Neural cell (in vitro differentiated cells): ENCODE measurements at regions not wholly inside any gene's neighbourhood (a gene's known extent, or its start where the extent isn't known, plus 50 kb on each side); places are given as distances from the start of the nearest gene placed in this dataset.

ENCODE experiments used
- H2AFZ ChIP-seq: fragments of 200-600, 300-800 bp; sonication (generic), shearing (Covaris generic); 2 replicates; pipeline ENCODE4 v1.6.0; 2014; ENCODE audit warnings: low read depth, mild to moderate bottlenecking, antibody characterized with exemption, low read length, moderate library complexity
- H3F3A ChIP-seq: fragments of 200-600 bp; shearing (Covaris generic); 2 replicates; pipeline ENCODE4 v1.6.1; 2016; ENCODE audit warnings: mild to moderate bottlenecking, moderate library complexity, mixed read lengths, antibody characterized with exemption, low read length; ENCODE audit not compliant: insufficient read depth, poor library complexity, severe bottlenecking
- H3K27ac ChIP-seq: fragments of 200-600, 300-800 bp; sonication (generic), shearing (Covaris generic); 2 replicates; pipeline ENCODE4 v1.5.1; 2014; ENCODE audit warnings: mild to moderate bottlenecking, low read length, moderate library complexity
- H3K27me3 ChIP-seq: fragments of 300-800, 200-600 bp; sonication (generic), shearing (Covaris generic); 2 replicates; pipeline ENCODE4 v1.6.0; 2014; ENCODE audit warnings: mild to moderate bottlenecking, low read depth, low read length, moderate library complexity; ENCODE audit not compliant: insufficient read depth
- H3K36me3 ChIP-seq: fragments of 300-800, 200-600 bp; sonication (generic), shearing (Covaris generic); 2 replicates; pipeline ENCODE4 v1.5.1; 2014; ENCODE audit warnings: mild to moderate bottlenecking, antibody characterized with exemption, low read length, moderate library complexity; ENCODE audit not compliant: insufficient read depth
- H3K4me2 ChIP-seq: fragments of 300-800, 200-600 bp; sonication (generic), shearing (Covaris generic); 2 replicates; pipeline ENCODE4 v1.6.0; 2014; ENCODE audit warnings: mild to moderate bottlenecking, low read length
- H3K4me3 ChIP-seq: fragments of 300-800, 200-600 bp; sonication (generic), shearing (Covaris generic); 2 replicates; pipeline ENCODE4 v1.5.1; 2014; ENCODE audit warnings: mild to moderate bottlenecking, low read length, moderate library complexity
- H3K79me2 ChIP-seq: fragments of 200-600 bp; shearing (Covaris generic); replicated peaks from 2 replicates; pipeline ENCODE4 v1.6.0; 2014; ENCODE audit warnings: mild to moderate bottlenecking, low read length, moderate library complexity; ENCODE audit not compliant: insufficient read depth
- H3K9ac ChIP-seq: fragments of 300-800, 200-600 bp; sonication (generic), shearing (Covaris generic); 2 replicates; pipeline ENCODE4 v1.6.1; 2016; ENCODE audit warnings: mild to moderate bottlenecking, low read length, mixed read lengths
- H3K9me2 ChIP-seq: fragments of 200-600 bp; shearing (Covaris generic); 2 replicates; pipeline ENCODE4 v1.6.1; 2016; ENCODE audit warnings: mild to moderate bottlenecking, low read length, mixed read lengths; ENCODE audit not compliant: insufficient read depth
- H3K9me3 ChIP-seq: fragments of 200-600, 300-800 bp; sonication (generic), shearing (Covaris generic); 2 replicates; pipeline ENCODE4 v1.6.1; 2016; ENCODE audit warnings: mild to moderate bottlenecking, mixed run types, low read length, moderate library complexity, mixed read lengths
- H4K20me1 ChIP-seq: fragments of 200-600 bp; shearing (Covaris generic); 2 replicates; pipeline ENCODE4 v1.6.1; 2016; ENCODE audit warnings: mild to moderate bottlenecking, mixed run types; ENCODE audit not compliant: insufficient read depth
- EP300 ChIP-seq: fragments of 450-650 bp; conservative IDR thresholded peaks from 2 replicates; pipeline ENCODE4 v1.6.1; 2014; ENCODE audit warnings: antibody characterized with exemption, mild to moderate bottlenecking, moderate library complexity; ENCODE audit not compliant: poor library complexity, severe bottlenecking
- EZH2 ChIP-seq: fragments of 200-600, 300-800 bp; shearing (Covaris generic), sonication (generic); IDR thresholded peaks from 2 replicates; pipeline ENCODE4 v1.6.1; 2014; ENCODE audit warnings: antibody characterized with exemption, low read length, borderline replicate concordance, mild to moderate bottlenecking; ENCODE audit not compliant: insufficient read depth, poor library complexity, severe bottlenecking
- MXI1 ChIP-seq: fragments of 450-650 bp; conservative IDR thresholded peaks from 2 replicates; pipeline ENCODE4 v1.6.1; 2014; ENCODE audit warnings: antibody characterized with exemption, mild to moderate bottlenecking; ENCODE audit not compliant: poor library complexity, severe bottlenecking
- POLR2AphosphoS5 ChIP-seq: IDR thresholded peaks from 2 replicates; pipeline ENCODE4 v1.6.1; 2012
- RAD21 ChIP-seq: fragments of 450-650 bp; conservative IDR thresholded peaks from 2 replicates; pipeline ENCODE4 v1.6.1; 2014; ENCODE audit warnings: antibody characterized with exemption, mild to moderate bottlenecking, moderate library complexity
- SMC3 ChIP-seq: fragments of 450-650 bp; conservative IDR thresholded peaks from 2 replicates; pipeline ENCODE4 v1.6.1; 2014; ENCODE audit warnings: antibody characterized with exemption, mild to moderate bottlenecking, moderate library complexity; ENCODE audit not compliant: poor library complexity
- TAF1 ChIP-seq: IDR thresholded peaks from 2 replicates; pipeline ENCODE4 v1.6.1; 2012; ENCODE audit warnings: low read depth
- TF ChIP-seq, protein P1 (sequence below): fragments of 450-650 bp; IDR thresholded peaks from 2 replicates; pipeline ENCODE4 v1.5.1; 2014; ENCODE audit warnings: antibody characterized with exemption, mild to moderate bottlenecking, moderate library complexity; ENCODE audit not compliant: poor library complexity, severe bottlenecking
- TF ChIP-seq, protein P2 (sequence below): IDR thresholded peaks from 2 replicates; pipeline ENCODE4 v1.6.1; 2012; ENCODE audit warnings: borderline replicate concordance

DNA sequence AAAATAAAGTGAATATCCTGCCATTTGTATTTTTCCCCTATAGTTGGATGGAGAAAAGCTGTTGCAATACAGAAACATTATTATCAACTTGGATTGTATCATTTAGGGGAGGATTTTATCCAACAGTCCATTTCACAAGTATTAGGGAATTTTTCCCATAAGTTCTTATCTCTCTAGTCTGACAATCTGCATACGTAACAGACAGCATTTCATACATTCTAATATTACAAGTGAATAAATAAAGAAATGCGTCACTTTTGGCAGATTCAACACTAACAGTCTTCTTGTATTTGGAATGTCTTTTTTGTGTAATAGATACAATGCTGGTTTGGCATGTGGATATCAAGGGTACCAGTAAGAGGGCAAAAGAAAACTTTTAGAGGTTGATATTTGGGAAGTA lies 795.3 kb upstream of the ARRDC4 start:
- Histone ChIP-seq H3K4me2 (no peak overlapping the region), H3K9me2 (no peaks in the 10 kb centered on the region), H4K20me1 (no peaks in the 10 kb centered on the region), H3K79me2 (no peaks in the 10 kb centered on the region), H3K27me3 (no peaks in the 10 kb centered on the region), H3K4me3 (no peak overlapping the region), H3K36me3 (no peaks in the 10 kb centered on the region), H3K9me3 (no peaks in the 10 kb centered on the region), H3K27ac (no peak overlapping the region), H3K9ac (no peak overlapping the region), H2AFZ (no peak overlapping the region), H3F3A (no peaks in the 10 kb centered on the region)
- TF ChIP-seq SMC3 (no peak), MXI1 (no peak), RAD21 (no peak), TAF1 (no peak), EZH2 (no peak), POLR2AphosphoS5 (no peak), EP300 (no peak)
- TF ChIP-seq, protein P1, sequence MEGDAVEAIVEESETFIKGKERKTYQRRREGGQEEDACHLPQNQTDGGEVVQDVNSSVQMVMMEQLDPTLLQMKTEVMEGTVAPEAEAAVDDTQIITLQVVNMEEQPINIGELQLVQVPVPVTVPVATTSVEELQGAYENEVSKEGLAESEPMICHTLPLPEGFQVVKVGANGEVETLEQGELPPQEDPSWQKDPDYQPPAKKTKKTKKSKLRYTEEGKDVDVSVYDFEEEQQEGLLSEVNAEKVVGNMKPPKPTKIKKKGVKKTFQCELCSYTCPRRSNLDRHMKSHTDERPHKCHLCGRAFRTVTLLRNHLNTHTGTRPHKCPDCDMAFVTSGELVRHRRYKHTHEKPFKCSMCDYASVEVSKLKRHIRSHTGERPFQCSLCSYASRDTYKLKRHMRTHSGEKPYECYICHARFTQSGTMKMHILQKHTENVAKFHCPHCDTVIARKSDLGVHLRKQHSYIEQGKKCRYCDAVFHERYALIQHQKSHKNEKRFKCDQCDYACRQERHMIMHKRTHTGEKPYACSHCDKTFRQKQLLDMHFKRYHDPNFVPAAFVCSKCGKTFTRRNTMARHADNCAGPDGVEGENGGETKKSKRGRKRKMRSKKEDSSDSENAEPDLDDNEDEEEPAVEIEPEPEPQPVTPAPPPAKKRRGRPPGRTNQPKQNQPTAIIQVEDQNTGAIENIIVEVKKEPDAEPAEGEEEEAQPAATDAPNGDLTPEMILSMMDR, result no peak
- TF ChIP-seq, protein P2, sequence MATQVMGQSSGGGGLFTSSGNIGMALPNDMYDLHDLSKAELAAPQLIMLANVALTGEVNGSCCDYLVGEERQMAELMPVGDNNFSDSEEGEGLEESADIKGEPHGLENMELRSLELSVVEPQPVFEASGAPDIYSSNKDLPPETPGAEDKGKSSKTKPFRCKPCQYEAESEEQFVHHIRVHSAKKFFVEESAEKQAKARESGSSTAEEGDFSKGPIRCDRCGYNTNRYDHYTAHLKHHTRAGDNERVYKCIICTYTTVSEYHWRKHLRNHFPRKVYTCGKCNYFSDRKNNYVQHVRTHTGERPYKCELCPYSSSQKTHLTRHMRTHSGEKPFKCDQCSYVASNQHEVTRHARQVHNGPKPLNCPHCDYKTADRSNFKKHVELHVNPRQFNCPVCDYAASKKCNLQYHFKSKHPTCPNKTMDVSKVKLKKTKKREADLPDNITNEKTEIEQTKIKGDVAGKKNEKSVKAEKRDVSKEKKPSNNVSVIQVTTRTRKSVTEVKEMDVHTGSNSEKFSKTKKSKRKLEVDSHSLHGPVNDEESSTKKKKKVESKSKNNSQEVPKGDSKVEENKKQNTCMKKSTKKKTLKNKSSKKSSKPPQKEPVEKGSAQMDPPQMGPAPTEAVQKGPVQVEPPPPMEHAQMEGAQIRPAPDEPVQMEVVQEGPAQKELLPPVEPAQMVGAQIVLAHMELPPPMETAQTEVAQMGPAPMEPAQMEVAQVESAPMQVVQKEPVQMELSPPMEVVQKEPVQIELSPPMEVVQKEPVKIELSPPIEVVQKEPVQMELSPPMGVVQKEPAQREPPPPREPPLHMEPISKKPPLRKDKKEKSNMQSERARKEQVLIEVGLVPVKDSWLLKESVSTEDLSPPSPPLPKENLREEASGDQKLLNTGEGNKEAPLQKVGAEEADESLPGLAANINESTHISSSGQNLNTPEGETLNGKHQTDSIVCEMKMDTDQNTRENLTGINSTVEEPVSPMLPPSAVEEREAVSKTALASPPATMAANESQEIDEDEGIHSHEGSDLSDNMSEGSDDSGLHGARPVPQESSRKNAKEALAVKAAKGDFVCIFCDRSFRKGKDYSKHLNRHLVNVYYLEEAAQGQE, result no peak

DNA sequence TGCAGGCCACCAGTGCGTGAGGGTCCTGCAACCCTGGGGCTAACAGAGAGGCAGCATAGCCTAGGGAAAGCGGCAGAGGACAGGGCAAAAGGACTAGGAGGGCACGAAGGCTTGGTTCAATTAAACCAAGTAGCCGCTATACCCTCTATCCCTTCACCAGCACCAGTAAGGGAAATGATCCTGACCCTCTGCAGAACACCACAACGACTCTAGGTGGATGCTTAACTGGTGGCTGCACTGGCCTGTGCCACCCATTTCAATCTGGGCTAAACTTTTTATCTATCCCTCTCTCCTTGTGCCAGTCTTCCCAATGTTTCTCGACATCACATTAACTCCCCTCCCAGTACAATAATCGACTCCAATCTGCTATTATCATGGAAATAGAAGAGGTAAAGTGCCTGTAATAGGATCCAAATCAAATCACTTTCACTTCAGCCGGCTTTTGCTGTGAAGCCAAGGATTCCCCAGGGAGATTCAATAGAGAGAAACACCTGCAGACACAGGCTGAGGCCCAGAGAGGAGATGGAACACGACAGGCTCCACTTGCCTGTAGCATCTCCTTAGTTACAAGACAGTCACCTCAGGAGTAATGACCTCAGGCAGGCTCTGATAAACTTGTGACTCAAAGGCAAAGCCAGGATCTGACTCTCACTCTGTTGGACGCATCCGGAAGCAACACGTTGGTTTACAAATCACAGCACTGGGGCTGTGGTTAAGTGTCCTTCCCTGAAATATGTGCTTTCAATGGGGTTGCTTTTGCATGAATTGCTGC lies 791.6 kb upstream of the ARRDC4 start:
- no peak overlapping the region for H3K27ac ChIP-seq
- H3K9me2 ChIP-seq, result no peaks in the 10 kb centered on the region
- H3F3A ChIP-seq, result no peaks in the 10 kb centered on the region
- H3K36me3 ChIP-seq, result no peaks in the 10 kb centered on the region
- no peak overlapping the region for H3K4me3 ChIP-seq
- H3K27me3 ChIP-seq, result no peaks in the 10 kb centered on the region
- H3K4me2 ChIP-seq, result no peak overlapping the region
- TF ChIP-seq SMC3 (no peak), RAD21 (no peak), POLR2AphosphoS5 (no peak), MXI1 (no peak), EZH2 (no peak), TAF1 (no peak), EP300 (no peak)
- TF ChIP-seq, protein P2, result no peak
- TF ChIP-seq, protein P1, result no peak
- no peak overlapping the region for H3K9ac ChIP-seq
- no peaks in the 10 kb centered on the region for H3K9me3 ChIP-seq
- no peak overlapping the region for H2AFZ ChIP-seq
- no peaks in the 10 kb centered on the region for H3K79me2 ChIP-seq
- H4K20me1 ChIP-seq, result no peaks in the 10 kb centered on the region
